ENCODE measurements at regions not wholly inside any gene's neighbourhood (a gene's known extent, or its start where the extent isn't known, plus 50 kb on each side); places are given as distances from the start of the nearest gene placed in this dataset.

DNA sequence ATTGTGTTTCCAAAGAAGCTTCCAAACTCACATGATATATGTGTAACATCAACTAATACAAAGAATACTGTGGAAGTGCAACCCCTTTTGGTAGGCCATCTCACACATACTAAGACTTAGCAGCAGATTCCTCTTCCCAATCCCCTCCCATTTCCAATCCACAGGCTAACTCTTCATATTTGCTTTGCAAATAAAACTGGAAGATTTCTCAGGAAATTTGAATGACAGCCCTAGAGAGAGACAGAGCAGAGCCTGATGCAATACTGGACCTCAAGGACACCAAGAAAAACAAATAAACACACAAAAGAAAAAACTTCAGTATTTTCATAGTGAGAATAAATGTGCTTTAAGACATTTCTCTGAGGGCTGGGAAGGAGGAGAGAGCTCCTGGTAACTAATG is 190.2 kb upstream of the BRINP3 start:
- TF ChIP-seq POLR2AphosphoS5 (IDR thresholded peaks at IDR 0.05; ENCODE audit: insufficient read depth in 1 of 2, low read depth in 1 of 2) (no peak), POLR2A (IDR thresholded peaks at IDR 0.05) (no peak)
- TF ChIP-seq, protein P1, sequence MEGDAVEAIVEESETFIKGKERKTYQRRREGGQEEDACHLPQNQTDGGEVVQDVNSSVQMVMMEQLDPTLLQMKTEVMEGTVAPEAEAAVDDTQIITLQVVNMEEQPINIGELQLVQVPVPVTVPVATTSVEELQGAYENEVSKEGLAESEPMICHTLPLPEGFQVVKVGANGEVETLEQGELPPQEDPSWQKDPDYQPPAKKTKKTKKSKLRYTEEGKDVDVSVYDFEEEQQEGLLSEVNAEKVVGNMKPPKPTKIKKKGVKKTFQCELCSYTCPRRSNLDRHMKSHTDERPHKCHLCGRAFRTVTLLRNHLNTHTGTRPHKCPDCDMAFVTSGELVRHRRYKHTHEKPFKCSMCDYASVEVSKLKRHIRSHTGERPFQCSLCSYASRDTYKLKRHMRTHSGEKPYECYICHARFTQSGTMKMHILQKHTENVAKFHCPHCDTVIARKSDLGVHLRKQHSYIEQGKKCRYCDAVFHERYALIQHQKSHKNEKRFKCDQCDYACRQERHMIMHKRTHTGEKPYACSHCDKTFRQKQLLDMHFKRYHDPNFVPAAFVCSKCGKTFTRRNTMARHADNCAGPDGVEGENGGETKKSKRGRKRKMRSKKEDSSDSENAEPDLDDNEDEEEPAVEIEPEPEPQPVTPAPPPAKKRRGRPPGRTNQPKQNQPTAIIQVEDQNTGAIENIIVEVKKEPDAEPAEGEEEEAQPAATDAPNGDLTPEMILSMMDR (IDR thresholded peaks at IDR 0.05) = no peak

Measured in vagina (tissue), 2 donors.